EL (cell line): ENCODE measurements at regions not wholly inside any gene's neighbourhood (a gene's known extent, or its start where the extent isn't known, plus 50 kb on each side); places are given as distances from the start of the nearest gene placed in this dataset.

Experiments
- DNase-seq: peaks from one replicate; pipeline ENCODE4 v3.0.0-alpha.2; 2016

GRCh38 chr9:30661925-30662324 is 1722.5 kb upstream of the ACO1 start:
- no peak for DNase-seq

- DNase-seq = no peak
Observed at GRCh38 chr9:30670805-30671562, 1713.5 kb upstream of the ACO1 start.

- DNase-seq = no peak
Observed at GRCh38 chr9:30673132-30673531, 1711.3 kb upstream of the ACO1 start.

GRCh38 chr9:30676651-30677050 is 1707.8 kb upstream of the ACO1 start:
- DNase-seq = no peak

GRCh38 chr9:30677221-30677620 is 1707.2 kb upstream of the ACO1 start:
- no peak for DNase-seq

- no peak for DNase-seq
Observed at GRCh38 chr9:30688801-30689200, 1695.6 kb upstream of the ACO1 start.

GRCh38 chr9:30697958-30698357 is 1686.5 kb upstream of the ACO1 start:
- no peak for DNase-seq

GRCh38 chr9:30711591-30711990 is 1672.9 kb upstream of the ACO1 start:
- no peak for DNase-seq

- no peak for DNase-seq
Observed at GRCh38 chr9:30713243-30713642, 1671.2 kb upstream of the ACO1 start.

- DNase-seq = no peak
Observed at GRCh38 chr9:30714389-30714788, 1670.1 kb upstream of the ACO1 start.

GRCh38 chr9:30718483-30718882 is 1666.0 kb upstream of the ACO1 start:
- DNase-seq = no peak

GRCh38 chr9:30722065-30722464 is 1662.4 kb upstream of the ACO1 start:
- DNase-seq = no peak

- DNase-seq = no peak
Observed at GRCh38 chr9:30723656-30724055, 1660.8 kb upstream of the ACO1 start.

- DNase-seq = no peak
Observed at GRCh38 chr9:30732060-30732459, 1652.4 kb upstream of the ACO1 start.

- no peak for DNase-seq
Observed at GRCh38 chr9:30744871-30745270, 1639.6 kb upstream of the ACO1 start.

GRCh38 chr9:30746589-30746988 is 1637.9 kb upstream of the ACO1 start:
- DNase-seq = no peak

- DNase-seq = no peak
Observed at GRCh38 chr9:30757723-30758122, 1626.7 kb upstream of the ACO1 start.

GRCh38 chr9:30758726-30759446 is 1625.6 kb upstream of the ACO1 start:
- no peak for DNase-seq

GRCh38 chr9:30765318-30765717 is 1619.1 kb upstream of the ACO1 start:
- no peak for DNase-seq

GRCh38 chr9:30771163-30771708 is 1613.2 kb upstream of the ACO1 start:
- DNase-seq = no peak

GRCh38 chr9:30771760-30772159 is 1612.7 kb upstream of the ACO1 start:
- no peak for DNase-seq

- no peak for DNase-seq
Observed at GRCh38 chr9:30773427-30773826, 1611.0 kb upstream of the ACO1 start.

- DNase-seq = no peak
Observed at GRCh38 chr9:30774326-30774725, 1610.1 kb upstream of the ACO1 start.

GRCh38 chr9:30775236-30775635 is 1609.2 kb upstream of the ACO1 start:
- DNase-seq = no peak
